Endothelial cell of umbilical vein (primary cell): ENCODE measurements at regions not wholly inside any gene's neighbourhood (a gene's known extent, or its start where the extent isn't known, plus 50 kb on each side); places are given as distances from the start of the nearest gene placed in this dataset.

Experiments
- BruUV-seq: library from RNA; stranded (reverse); fragments of 400-500 nt; replicated peaks from 2 replicates; lab custom pipeline; 2021; lab: Mats Ljungman, UMichigan
- CTCF ChIA-PET: fragments of 300-600, 350-600 bp; sonication (Branson Sonifier 250); formaldehyde crosslinking; loops from one replicate; lab custom pipeline; 2021; ENCODE audit warnings: antibody characterized with exemption, inconsistent platforms; lab: Charles Lee
- POLR2A ChIA-PET: fragments of 300-600, 350-600 bp; sonication (Branson Sonifier 250); formaldehyde crosslinking; loops from one replicate; lab custom pipeline; 2021; ENCODE audit warnings: antibody characterized with exemption, inconsistent platforms; lab: Charles Lee
- DNase-seq: peaks from one replicate; pipeline ENCODE4 v3.0.0-alpha.2; 2011; ENCODE audit warnings: low read depth, low spot score
- FAIRE-seq: peaks from 2 replicates; lab custom pipeline; 2011; peaks lifted over from hg19 to GRCh38; lab: Jason Lieb, UNC
- H2AFZ ChIP-seq: 2 replicates; pipeline ENCODE4 v1.6.0; 2012; ENCODE audit warnings: low read depth, low read length, control low read depth, inconsistent platforms
- H3K27ac ChIP-seq: 2 replicates; pipeline ENCODE4 v1.5.1; 2011; ENCODE audit warnings: low read depth, mild to moderate bottlenecking, control low read depth, low read length, moderate library complexity; ENCODE audit not compliant: insufficient read depth
- H3K27me3 ChIP-seq, 2 experiments: 2 replicates each; pipeline versions ENCODE4 v1.6.0 to v1.6.1; 2011; ENCODE audit warnings: low read length in 2 of 2, mixed read lengths in 1 of 2; ENCODE audit not compliant: control insufficient read depth in 2 of 2, insufficient read depth in 2 of 2
- H3K36me3 ChIP-seq, 2 experiments: 2 replicates in 1 of 2; 3 replicates in 1 of 2; pipeline ENCODE4 v1.5.1; 2011; ENCODE audit warnings: low read length in 2 of 2, mild to moderate bottlenecking in 1 of 2, moderate library complexity in 1 of 2; ENCODE audit not compliant: control insufficient read depth in 2 of 2, insufficient read depth in 2 of 2; ENCODE audit errors: extremely low read depth in 1 of 2
- H3K4me1 ChIP-seq: 3 replicates; pipeline ENCODE4 v1.5.1; 2011; ENCODE audit warnings: mild to moderate bottlenecking, low read length; ENCODE audit not compliant: control insufficient read depth, insufficient read depth; ENCODE audit errors: extremely low read depth
- H3K4me2 ChIP-seq: 2 replicates; pipeline ENCODE4 v1.6.1; 2011; ENCODE audit warnings: low read length, control low read depth, mixed read lengths; ENCODE audit not compliant: insufficient read depth
- H3K4me3 ChIP-seq, 3 experiments: fragments of 200-600 bp in 1 of 3; sonication (generic), shearing (Covaris generic) in 1 of 3; replicated peaks in 1 of 3; 2 replicates each; pipeline ENCODE4 v1.5.1; 2011 to 2016; ENCODE audit warnings: control low read depth in 3 of 3, low read length in 3 of 3, mild to moderate bottlenecking in 2 of 3, inconsistent platforms in 1 of 3, low read depth in 1 of 3, moderate library complexity in 1 of 3; ENCODE audit not compliant: insufficient read depth in 1 of 3
- H3K79me2 ChIP-seq: 2 replicates; pipeline ENCODE4 v1.6.0; 2012; ENCODE audit warnings: low read length, inconsistent platforms; ENCODE audit not compliant: control insufficient read depth, insufficient read depth
- H3K9ac ChIP-seq: replicated peaks from 2 replicates; pipeline ENCODE3; 2011; ENCODE audit warnings: low read length, control low read depth; ENCODE audit not compliant: insufficient read depth; ENCODE audit errors: extremely low read depth
- H3K9me1 ChIP-seq: replicated peaks from 3 replicates; pipeline ENCODE4 v1.6.0; 2011; ENCODE audit warnings: mild to moderate bottlenecking, low read length; ENCODE audit not compliant: control insufficient read depth, insufficient read depth; ENCODE audit errors: extremely low read depth
- H3K9me3 ChIP-seq: replicated peaks from 2 replicates; pipeline ENCODE4 v1.5.1; 2012; ENCODE audit warnings: low read length, inconsistent platforms; ENCODE audit not compliant: control insufficient read depth, insufficient read depth
- H4K20me1 ChIP-seq: replicated peaks from 2 replicates; pipeline ENCODE3; 2011; ENCODE audit warnings: mild to moderate bottlenecking, low read length; ENCODE audit not compliant: control insufficient read depth, insufficient read depth; ENCODE audit errors: extremely low read depth
- CTCF ChIP-seq, 2 donors: IDR thresholded peaks; 1 replicate in 1 of 2; 2 replicates in 1 of 2; pipeline ENCODE4 v1.5.1; 2011; ENCODE audit warnings: low read length in 2 of 2, mild to moderate bottlenecking in 2 of 2, moderate library complexity in 2 of 2, control low read depth in 1 of 2, inconsistent platforms in 1 of 2, low read depth in 1 of 2; ENCODE audit not compliant: insufficient read depth in 1 of 2; ENCODE audit errors: extremely low read depth in 1 of 2
- EZH2 ChIP-seq: IDR thresholded peaks from 2 replicates; pipeline ENCODE4 v1.6.1; 2012; ENCODE audit warnings: borderline replicate concordance, low read depth, mild to moderate bottlenecking, moderate library complexity, low read length, inconsistent platforms; ENCODE audit not compliant: severe bottlenecking
- FOS ChIP-seq: IDR thresholded peaks from 2 replicates; pipeline ENCODE4 v1.6.1; 2011; ENCODE audit warnings: mild to moderate bottlenecking, low read length, moderate library complexity, borderline replicate concordance; ENCODE audit not compliant: insufficient read depth
- GATA2 ChIP-seq: IDR thresholded peaks from 2 replicates; pipeline ENCODE4 v1.7.0; 2011; ENCODE audit warnings: low read depth, mild to moderate bottlenecking, moderate library complexity, mixed read lengths, low read length; ENCODE audit not compliant: insufficient read length, insufficient read depth
- JUN ChIP-seq: IDR thresholded peaks from 2 replicates; pipeline ENCODE4 v1.6.1; 2011; ENCODE audit warnings: borderline replicate concordance, low read depth; ENCODE audit not compliant: insufficient read length, insufficient read depth
- MAX ChIP-seq: IDR thresholded peaks from 2 replicates; pipeline ENCODE4 v1.6.1; 2011; ENCODE audit not compliant: insufficient read depth, insufficient read length
- MYC ChIP-seq: IDR thresholded peaks from one replicate; pipeline ENCODE4 v1.6.1; 2011; ENCODE audit warnings: mild to moderate bottlenecking, low read depth, low read length
- POLR2A ChIP-seq: IDR thresholded peaks from 2 replicates; pipeline ENCODE4 v1.6.1; 2012; ENCODE audit warnings: low read depth, mild to moderate bottlenecking, control low read depth, low read length
- POLR2AphosphoS5 ChIP-seq: IDR thresholded peaks from 2 replicates; pipeline ENCODE4 v1.6.1; 2012; ENCODE audit warnings: low read depth, mild to moderate bottlenecking, control low read depth, low read length, moderate library complexity; ENCODE audit not compliant: insufficient read depth
- dilution Hi-C: fragments of 300-500 bp; cut with MboI; formaldehyde crosslinking; loops from one replicate; pipeline ENCODE4 v1.15.0; 2019; ENCODE audit warnings: low sequenced_read_pairs; ENCODE audit not compliant: extremely low pct_ligation_motif_present
- intact Hi-C: fragments of 100-400 bp; cut with micrococcal nuclease; formaldehyde crosslinking; loops from one replicate; pipeline ENCODE4 v1.10.0; 2022

- Histone ChIP-seq H3K9me1 (no peaks in the 10 kb centered on the region), H3K9ac (no peak overlapping the region), H3K27ac (no peak overlapping the region), H4K20me1 (no peaks in the 10 kb centered on the region), H2AFZ (no peak overlapping the region), H3K9me3 (peaks cover 2% of the 10 kb centered on the region), H3K79me2 (no peaks in the 10 kb centered on the region), H3K4me2 (no peak overlapping the region), H3K36me3 (no peaks in the 10 kb centered on the region), H3K4me1 (no peaks in the 10 kb centered on the region), H3K4me3 (no peak overlapping the region), H3K27me3 (no peaks in the 10 kb centered on the region)
- TF ChIP-seq GATA2: no peak
- TF ChIP-seq MAX: no peak
- TF ChIP-seq EZH2: no peak
- TF ChIP-seq FOS: no peak
- TF ChIP-seq CTCF (IDR thresholded peaks at IDR 0.05; ENCODE audit: extremely low read depth in 1 of 2, insufficient read depth in 1 of 2, low read depth in 1 of 2, low read length in 2 of 2): no peak
- no peak for TF ChIP-seq JUN
- TF ChIP-seq POLR2A: no peak
- TF ChIP-seq POLR2AphosphoS5: no peak
- TF ChIP-seq MYC: no peak
- ChIA-PET CTCF (no interaction called here), POLR2A (no interaction called here)
- intact Hi-C loops: no loop called here
- BruUV-seq: no TSS peak
- dilution Hi-C loops: no loop called here
- DNase-seq (no peak), FAIRE-seq (no peak)
Measured at GRCh38 chr2:16137080-16137755, 196.9 kb downstream of the MYCN start.
